ENCODE measurements at regions not wholly inside any gene's neighbourhood (a gene's known extent, or its start where the extent isn't known, plus 50 kb on each side); places are given as distances from the start of the nearest gene placed in this dataset.

DNA sequence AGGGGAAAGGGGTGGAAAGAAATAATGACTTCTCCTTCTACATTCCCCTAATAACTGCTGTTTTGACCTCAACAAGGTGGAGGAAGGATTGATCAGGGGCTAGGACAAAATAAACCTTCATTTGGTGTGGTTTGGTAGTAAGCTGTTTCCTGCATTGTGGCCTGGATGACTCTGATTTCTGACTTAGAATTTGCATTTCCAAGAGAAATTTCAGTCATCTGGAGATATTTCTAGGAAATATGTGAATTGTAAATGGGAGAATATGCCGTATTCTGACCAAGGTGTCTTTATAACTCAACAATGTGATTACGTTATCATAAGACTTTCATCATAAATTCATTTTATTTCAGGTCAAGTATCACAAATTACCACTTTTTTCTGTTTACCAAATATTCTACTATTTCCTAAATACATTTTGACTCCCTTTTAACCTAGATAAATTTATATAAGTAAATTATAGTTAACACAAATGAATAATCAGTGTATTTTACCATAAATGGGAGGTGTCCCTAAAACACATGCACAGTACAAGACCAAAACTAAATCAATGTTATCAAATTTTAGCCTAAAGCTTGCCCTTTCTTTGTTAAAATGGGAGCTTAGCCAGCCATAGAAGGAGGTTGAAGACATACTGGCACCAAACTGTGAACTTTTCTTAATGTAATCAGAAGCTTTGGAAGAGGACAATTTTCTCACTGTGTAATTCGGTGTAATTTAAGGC, 828.8 kb downstream of the TMTC2 start:
- Histone ChIP-seq H3K4me3 (ENCODE audit: low read length) (no peak overlapping the region), H3K4me1 (ENCODE audit: insufficient read depth, low read length) (no peaks in the 10 kb centered on the region), H3K27ac (ENCODE audit: low read depth in 1 of 2, low read length in 2 of 2) (no peak overlapping the region), H3K27me3 (ENCODE audit: control insufficient read depth in 1 of 2, insufficient read depth in 2 of 2, low read length in 2 of 2) (no peaks in the 10 kb centered on the region), H3K36me3 (ENCODE audit: insufficient read depth, low read length) (no peaks in the 10 kb centered on the region), H3K9me3 (ENCODE audit: control insufficient read depth in 1 of 2, insufficient read depth in 1 of 2, low read length in 2 of 2) (no peaks in the 10 kb centered on the region)
- H3K9me3 Mint-ChIP-seq = no peaks in the 10 kb centered on the region
- no peak overlapping the region for H3K27ac Mint-ChIP-seq
- ChIA-PET CTCF (no interaction called here), POLR2A (no interaction called here)
- no peak overlapping the region for H3K4me3 Mint-ChIP-seq
- intact Hi-C loops (cut with DNase I, micrococcal nuclease) = no loop called here
- TF ChIP-seq CTCF (IDR thresholded peaks at IDR 0.05) = no peak
- H3K4me1 Mint-ChIP-seq (ENCODE audit: low read depth) = no peaks in the 10 kb centered on the region
- ATAC-seq (ENCODE audit: poor library complexity) = no peak
- H3K27me3 Mint-ChIP-seq = no peaks in the 10 kb centered on the region
- no peaks in the 10 kb centered on the region for H3K36me3 Mint-ChIP-seq (ENCODE audit: low read depth)
- no peak for DNase-seq

- no peaks in the 10 kb centered on the region for H3K27me3 Mint-ChIP-seq
- H3K9me3 ChIP-seq (ENCODE audit: control insufficient read depth in 1 of 2, insufficient read depth in 1 of 2, low read length in 2 of 2) = no peaks in the 10 kb centered on the region
- H3K36me3 ChIP-seq (ENCODE audit: insufficient read depth, low read length) = no peaks in the 10 kb centered on the region
- H3K4me1 ChIP-seq (ENCODE audit: insufficient read depth, low read length) = no peaks in the 10 kb centered on the region
- no peak overlapping the region for H3K27ac Mint-ChIP-seq
- no peak overlapping the region for H3K4me3 Mint-ChIP-seq
- H3K27ac ChIP-seq (ENCODE audit: low read depth in 1 of 2, low read length in 2 of 2) = no peak overlapping the region
- no peaks in the 10 kb centered on the region for H3K4me1 Mint-ChIP-seq (ENCODE audit: low read depth)
- CTCF ChIA-PET = no interaction called here
- TF ChIP-seq CTCF (IDR thresholded peaks at IDR 0.05) = no peak
- ATAC-seq (ENCODE audit: poor library complexity) (no peak), DNase-seq (no peak)
- no peaks in the 10 kb centered on the region for H3K9me3 Mint-ChIP-seq
- H3K27me3 ChIP-seq (ENCODE audit: control insufficient read depth in 1 of 2, insufficient read depth in 2 of 2, low read length in 2 of 2) = no peaks in the 10 kb centered on the region
- intact Hi-C loops (cut with DNase I, micrococcal nuclease) = no loop called here
- no peaks in the 10 kb centered on the region for H3K36me3 Mint-ChIP-seq (ENCODE audit: low read depth)
- H3K4me3 ChIP-seq (ENCODE audit: low read length) = no peak overlapping the region
- POLR2A ChIA-PET = no interaction called here
These were observed 827.7 kb downstream of the TMTC2 start for GRCh38 chr12:83514372-83514771.

- H3K27me3 Mint-ChIP-seq = no peaks in the 10 kb centered on the region
- H3K4me1 Mint-ChIP-seq (ENCODE audit: low read depth) = no peaks in the 10 kb centered on the region
- Histone ChIP-seq H3K4me1 (ENCODE audit: insufficient read depth, low read length) (no peaks in the 10 kb centered on the region), H3K36me3 (ENCODE audit: insufficient read depth, low read length) (no peaks in the 10 kb centered on the region), H3K27ac (ENCODE audit: low read depth in 1 of 2, low read length in 2 of 2) (no peak overlapping the region), H3K4me3 (ENCODE audit: low read length) (no peak overlapping the region), H3K9me3 (ENCODE audit: control insufficient read depth in 1 of 2, insufficient read depth in 1 of 2, low read length in 2 of 2) (no peaks in the 10 kb centered on the region), H3K27me3 (ENCODE audit: control insufficient read depth in 1 of 2, insufficient read depth in 2 of 2, low read length in 2 of 2) (no peaks in the 10 kb centered on the region)
- ATAC-seq (ENCODE audit: poor library complexity) = no peak
- no peaks in the 10 kb centered on the region for H3K36me3 Mint-ChIP-seq (ENCODE audit: low read depth)
- H3K27ac Mint-ChIP-seq = no peak overlapping the region
- intact Hi-C loops (cut with DNase I, micrococcal nuclease) = no loop called here
- H3K9me3 Mint-ChIP-seq = no peaks in the 10 kb centered on the region
- CTCF ChIA-PET = no interaction called here
- no peak for TF ChIP-seq CTCF (IDR thresholded peaks at IDR 0.05)
- no peak for DNase-seq
- no peak overlapping the region for H3K4me3 Mint-ChIP-seq
- POLR2A ChIA-PET = no interaction called here
These were observed 820.1 kb downstream of the TMTC2 start for GRCh38 chr12:83506841-83507240.

All from CD4-positive, alpha-beta T cell (primary cell).